ENCODE measurements at regions not wholly inside any gene's neighbourhood (a gene's known extent, or its start where the extent isn't known, plus 50 kb on each side); places are given as distances from the start of the nearest gene placed in this dataset.

- H3K4me3 ChIP-seq (ENCODE audit: low read depth, low read length): no peak overlapping the region
Observed at GRCh38 chr1:82621076-82621475, 820.3 kb downstream of the ADGRL2 start.

- no peak overlapping the region for H3K4me3 ChIP-seq (ENCODE audit: low read depth, low read length)
Observed at GRCh38 chr1:82614090-82614489, 813.4 kb downstream of the ADGRL2 start.

- no peak overlapping the region for H3K4me3 ChIP-seq (ENCODE audit: low read depth, low read length)
Observed at GRCh38 chr1:82612986-82613385, 812.3 kb downstream of the ADGRL2 start.

- H3K4me3 ChIP-seq (ENCODE audit: low read depth, low read length): no peak overlapping the region
Observed at GRCh38 chr1:82606546-82606945, 805.8 kb downstream of the ADGRL2 start.

GRCh38 chr1:82604524-82604923 lies 803.8 kb downstream of the ADGRL2 start:
- H3K4me3 ChIP-seq (ENCODE audit: low read depth, low read length): no peak overlapping the region

- H3K4me3 ChIP-seq (ENCODE audit: low read depth, low read length): no peak overlapping the region
Observed at GRCh38 chr1:82600314-82600713, 799.6 kb downstream of the ADGRL2 start.

GRCh38 chr1:82598812-82599211 lies 798.1 kb downstream of the ADGRL2 start:
- H3K4me3 ChIP-seq (ENCODE audit: low read depth, low read length): no peak overlapping the region

- H3K4me3 ChIP-seq (ENCODE audit: low read depth, low read length): no peak overlapping the region
Observed at GRCh38 chr1:82598337-82598736, 797.6 kb downstream of the ADGRL2 start.

GRCh38 chr1:82597649-82598048 lies 796.9 kb downstream of the ADGRL2 start:
- no peak overlapping the region for H3K4me3 ChIP-seq (ENCODE audit: low read depth, low read length)

- H3K4me3 ChIP-seq (ENCODE audit: low read depth, low read length): no peak overlapping the region
Observed at GRCh38 chr1:82597141-82597540, 796.4 kb downstream of the ADGRL2 start.

GRCh38 chr1:82593561-82593960 lies 792.8 kb downstream of the ADGRL2 start:
- H3K4me3 ChIP-seq (ENCODE audit: low read depth, low read length): no peak overlapping the region

GRCh38 chr1:82589588-82589987 lies 788.9 kb downstream of the ADGRL2 start:
- no peak overlapping the region for H3K4me3 ChIP-seq (ENCODE audit: low read depth, low read length)

- no peak overlapping the region for H3K4me3 ChIP-seq (ENCODE audit: low read depth, low read length)
Observed at GRCh38 chr1:82587371-82587770, 786.6 kb downstream of the ADGRL2 start.

GRCh38 chr1:82586473-82586872 lies 785.7 kb downstream of the ADGRL2 start:
- no peak overlapping the region for H3K4me3 ChIP-seq (ENCODE audit: low read depth, low read length)

- no peak overlapping the region for H3K4me3 ChIP-seq (ENCODE audit: low read depth, low read length)
Observed at GRCh38 chr1:82582347-82582746, 781.6 kb downstream of the ADGRL2 start.

GRCh38 chr1:82578086-82578726 lies 777.5 kb downstream of the ADGRL2 start:
- H3K4me3 ChIP-seq (ENCODE audit: low read depth, low read length): no peak overlapping the region

- H3K4me3 ChIP-seq (ENCODE audit: low read depth, low read length): no peak overlapping the region
Observed at GRCh38 chr1:82567348-82567747, 766.6 kb downstream of the ADGRL2 start.

- H3K4me3 ChIP-seq (ENCODE audit: low read depth, low read length): no peak overlapping the region
Observed at GRCh38 chr1:82565546-82565945, 764.8 kb downstream of the ADGRL2 start.

- H3K4me3 ChIP-seq (ENCODE audit: low read depth, low read length): no peak overlapping the region
Observed at GRCh38 chr1:82565146-82565545, 764.4 kb downstream of the ADGRL2 start.

- H3K4me3 ChIP-seq (ENCODE audit: low read depth, low read length): no peak overlapping the region
Observed at GRCh38 chr1:82564333-82564732, 763.6 kb downstream of the ADGRL2 start.

GRCh38 chr1:82562448-82562847 lies 761.7 kb downstream of the ADGRL2 start:
- no peak overlapping the region for H3K4me3 ChIP-seq (ENCODE audit: low read depth, low read length)

GRCh38 chr1:82560566-82560965 lies 759.8 kb downstream of the ADGRL2 start:
- no peak overlapping the region for H3K4me3 ChIP-seq (ENCODE audit: low read depth, low read length)

GRCh38 chr1:82555501-82555900 lies 754.8 kb downstream of the ADGRL2 start:
- H3K4me3 ChIP-seq (ENCODE audit: low read depth, low read length): no peak overlapping the region
